ENCODE measurements at regions not wholly inside any gene's neighbourhood (a gene's known extent, or its start where the extent isn't known, plus 50 kb on each side); places are given as distances from the start of the nearest gene placed in this dataset.

GRCh38 chr6:139423971-139424667 is 49.7 kb upstream of the CITED2 start (continued):
- TF ChIP-seq ZNF407 (IDR thresholded peaks at IDR 0.05; ENCODE audit: low read depth) (no peak), NCOR1 (IDR thresholded peaks at IDR 0.05) (peak; percentile 58), PHB2 (IDR thresholded peaks at IDR 0.05; ENCODE audit: low read depth) (peak; percentile 25; the same call in 1 of the 2 replicates), ETS2 (tag; IDR thresholded peaks at IDR 0.05; ENCODE audit: borderline replicate concordance, poor library complexity, severe bottlenecking) (no peak), ZNF165 (CRISPR knock-in tag; IDR thresholded peaks at IDR 0.05; ENCODE audit: borderline replicate concordance) (no peak), HMGN3 (IDR thresholded peaks at IDR 0.05; ENCODE audit: borderline replicate concordance, extremely low read depth, insufficient read length, low read depth, low read length) (no peak), HDAC6 (IDR thresholded peaks at IDR 0.05; ENCODE audit: low read depth, low read length) (no peak), ESRRB (CRISPR knock-in tag; IDR thresholded peaks at IDR 0.05; ENCODE audit: borderline replicate concordance) (no peak), CSDE1 (IDR thresholded peaks at IDR 0.05) (no peak), EWSR1 (IDR thresholded peaks at IDR 0.05; ENCODE audit: borderline replicate concordance, low read depth, partially characterized antibody) (no peak), NELFE (IDR thresholded peaks at IDR 0.05; ENCODE audit: insufficient read depth, insufficient read length) (no peak), ZNF253 (CRISPR knock-in tag; conservative IDR thresholded peaks at IDR 0.05) (no peak), HNRNPLL (IDR thresholded peaks at IDR 0.05; ENCODE audit: low read depth, low read length, poor library complexity, severe bottlenecking) (no peak), RFX1 (IDR thresholded peaks at IDR 0.05) (no peak), KDM1A (IDR thresholded peaks at IDR 0.05) (peak; percentile 20 to 34; a peak in 1 of 4 replicates), RCOR1 (IDR thresholded peaks at IDR 0.05; ENCODE audit: borderline replicate concordance in 1 of 2, low read depth in 2 of 2, low read length in 2 of 2) (peak in 1 of 2 experiments; percentile 54; a peak in 1 of 4 replicates), KAT8 (IDR thresholded peaks at IDR 0.05; ENCODE audit: low read depth) (no peak), MTA2 (IDR thresholded peaks at IDR 0.05; ENCODE audit: low read depth) (peak; percentile 40; the same call in 1 of the 2 replicates), ZNF668 (CRISPR knock-in tag; IDR thresholded peaks at IDR 0.05) (no peak), TEAD4 (IDR thresholded peaks at IDR 0.05; ENCODE audit: low read length) (peak; percentile 86), TEAD4 (CRISPR knock-in tag; IDR thresholded peaks at IDR 0.05; ENCODE audit: borderline replicate concordance) (no peak)

Data from K562 (cell line).